GM19467 (cell line): ENCODE measurements at regions not wholly inside any gene's neighbourhood (a gene's known extent, or its start where the extent isn't known, plus 50 kb on each side); places are given as distances from the start of the nearest gene placed in this dataset.

ENCODE experiments used
- ATAC-seq: cut with Tn5 transposase; IDR thresholded peaks from one replicate; pipeline ENCODE4 v1.9.1; 2021; ENCODE audit warnings: mild to moderate bottlenecking, moderate library complexity; ENCODE audit not compliant: unreplicated experiment

DNA sequence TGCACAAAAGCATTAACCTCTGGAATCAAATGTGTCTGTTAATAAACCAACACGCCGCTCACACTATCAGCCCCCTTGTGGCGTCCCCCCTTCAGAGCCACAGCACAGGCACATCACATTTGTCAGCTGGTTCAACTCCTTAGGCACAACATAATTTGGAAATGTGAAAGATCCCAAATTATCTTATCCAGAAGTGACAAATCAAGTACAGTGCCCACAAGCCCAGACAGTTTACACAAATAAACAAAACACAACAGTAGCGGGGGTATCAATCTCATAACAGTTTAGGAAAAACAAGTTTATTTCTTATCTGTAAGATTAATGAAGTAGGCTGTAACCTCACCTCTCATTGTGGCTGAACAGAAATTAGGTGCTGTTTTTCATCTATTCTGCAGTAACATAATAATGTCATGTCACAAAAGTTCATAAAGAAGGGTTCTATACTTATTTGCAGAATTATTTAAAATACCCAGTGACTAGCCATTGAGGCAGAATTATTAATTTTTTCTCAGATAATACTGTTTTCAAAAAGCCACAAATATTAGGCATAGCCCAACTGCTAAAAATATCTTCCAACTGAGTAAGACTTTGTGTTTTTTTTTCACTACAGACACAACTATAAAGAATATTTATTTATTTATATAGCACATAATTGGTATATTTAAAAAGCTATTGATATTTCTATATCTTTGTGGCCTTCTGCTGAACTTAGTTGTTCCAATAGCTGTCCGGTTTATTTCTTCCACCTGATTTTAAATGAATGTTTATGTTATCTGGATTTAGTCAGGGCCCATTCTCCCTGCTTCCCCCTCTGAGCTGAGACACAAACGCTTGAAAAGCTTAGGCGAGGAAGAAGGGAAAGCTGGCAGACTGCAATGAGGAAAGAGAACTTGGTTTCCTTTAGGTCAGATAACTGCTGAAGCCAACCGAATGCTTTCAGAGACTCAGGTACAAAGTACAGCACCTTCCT, 214.7 kb downstream of the QDPR start:
- no peak for ATAC-seq

DNA sequence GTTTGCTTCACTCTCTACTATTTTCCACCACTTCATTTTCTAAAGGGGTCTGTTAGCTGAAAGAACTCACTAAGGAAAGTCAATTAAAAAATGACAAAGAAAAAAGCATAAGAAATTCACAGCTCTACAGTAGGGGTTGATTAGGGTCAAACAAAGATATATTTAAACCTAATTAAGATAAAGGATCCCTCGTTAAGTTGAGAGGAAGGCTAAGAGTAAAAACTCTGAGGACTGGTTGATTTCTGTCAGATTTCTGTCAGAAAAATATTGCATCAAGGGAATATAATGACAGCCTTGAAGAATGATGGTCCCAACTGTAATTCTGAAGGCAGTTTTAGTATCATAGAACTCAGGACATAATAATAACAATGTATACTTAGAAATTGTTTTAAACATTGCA, 218.0 kb downstream of the QDPR start:
- no peak for ATAC-seq

DNA sequence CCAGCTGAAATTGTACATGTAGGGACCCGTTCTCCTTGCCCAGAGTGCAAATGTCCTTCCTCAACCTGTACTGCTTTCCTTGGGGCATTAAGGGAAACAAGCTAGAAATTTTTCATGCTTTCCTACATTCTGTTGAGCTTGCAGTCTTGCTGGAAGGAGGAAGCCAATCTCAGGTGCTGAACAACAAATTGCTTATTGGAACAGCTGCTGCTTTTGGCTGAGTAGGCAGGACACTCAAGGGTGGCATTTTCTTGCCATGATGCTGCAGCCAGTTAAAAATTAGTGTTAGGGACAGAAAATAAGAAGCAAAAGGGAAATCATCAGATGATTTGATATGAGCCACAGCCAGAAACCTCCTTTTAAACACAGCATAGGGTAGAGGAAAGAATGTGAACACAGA, 223.7 kb downstream of the QDPR start:
- ATAC-seq, result no peak

DNA sequence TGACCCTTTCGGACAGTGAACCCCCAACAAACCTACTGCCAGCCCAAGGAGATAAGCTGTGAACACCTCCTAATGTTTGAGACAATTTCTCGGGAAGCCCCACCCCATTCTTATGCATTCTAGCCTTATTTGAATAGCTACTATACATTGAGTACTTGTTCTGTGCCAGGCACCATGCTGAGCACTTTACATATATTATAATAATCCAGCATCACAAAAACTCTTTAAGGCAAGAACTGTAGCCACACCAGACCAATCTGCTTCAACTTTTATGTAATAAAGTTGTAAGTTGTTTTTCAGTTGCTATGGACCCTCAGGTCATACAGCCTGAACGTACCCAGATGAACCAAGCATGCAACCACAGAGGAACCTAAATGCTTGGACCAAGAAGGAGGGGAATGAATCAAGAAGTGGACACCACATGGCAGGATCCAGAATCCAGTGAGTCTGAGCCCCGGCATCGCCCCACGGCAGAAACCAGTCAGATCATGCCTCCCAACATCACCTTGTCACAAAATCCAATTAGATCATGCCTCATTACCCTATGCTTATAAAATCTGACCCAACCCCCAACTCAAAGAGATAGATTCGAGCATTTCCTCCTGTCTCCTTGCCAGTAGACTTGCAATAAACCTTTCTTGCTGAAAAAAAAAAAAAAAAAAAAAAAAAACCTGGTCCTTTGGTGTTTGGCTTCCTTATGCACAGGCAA, 225.0 kb downstream of the QDPR start:
- no peak for ATAC-seq

DNA sequence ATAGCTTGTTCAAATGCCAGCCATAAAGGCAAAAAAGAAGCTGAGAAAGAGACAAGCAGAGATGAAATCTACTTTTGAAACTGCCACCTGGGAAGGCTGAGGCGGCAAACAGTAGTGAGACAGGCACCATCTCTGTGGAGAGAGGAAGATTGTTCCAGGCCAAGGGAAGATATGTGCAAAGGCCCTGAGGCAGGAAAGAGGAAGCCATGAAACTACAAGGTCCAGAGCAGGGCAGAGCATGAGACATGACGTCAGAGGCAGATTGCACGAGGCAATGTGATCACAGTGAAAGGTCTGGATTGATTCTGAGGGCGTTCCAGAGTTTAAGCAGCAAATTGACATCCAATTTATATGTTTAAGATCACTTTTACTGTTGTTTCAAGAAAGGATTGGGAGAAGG, 226.1 kb downstream of the QDPR start:
- ATAC-seq, result no peak

DNA sequence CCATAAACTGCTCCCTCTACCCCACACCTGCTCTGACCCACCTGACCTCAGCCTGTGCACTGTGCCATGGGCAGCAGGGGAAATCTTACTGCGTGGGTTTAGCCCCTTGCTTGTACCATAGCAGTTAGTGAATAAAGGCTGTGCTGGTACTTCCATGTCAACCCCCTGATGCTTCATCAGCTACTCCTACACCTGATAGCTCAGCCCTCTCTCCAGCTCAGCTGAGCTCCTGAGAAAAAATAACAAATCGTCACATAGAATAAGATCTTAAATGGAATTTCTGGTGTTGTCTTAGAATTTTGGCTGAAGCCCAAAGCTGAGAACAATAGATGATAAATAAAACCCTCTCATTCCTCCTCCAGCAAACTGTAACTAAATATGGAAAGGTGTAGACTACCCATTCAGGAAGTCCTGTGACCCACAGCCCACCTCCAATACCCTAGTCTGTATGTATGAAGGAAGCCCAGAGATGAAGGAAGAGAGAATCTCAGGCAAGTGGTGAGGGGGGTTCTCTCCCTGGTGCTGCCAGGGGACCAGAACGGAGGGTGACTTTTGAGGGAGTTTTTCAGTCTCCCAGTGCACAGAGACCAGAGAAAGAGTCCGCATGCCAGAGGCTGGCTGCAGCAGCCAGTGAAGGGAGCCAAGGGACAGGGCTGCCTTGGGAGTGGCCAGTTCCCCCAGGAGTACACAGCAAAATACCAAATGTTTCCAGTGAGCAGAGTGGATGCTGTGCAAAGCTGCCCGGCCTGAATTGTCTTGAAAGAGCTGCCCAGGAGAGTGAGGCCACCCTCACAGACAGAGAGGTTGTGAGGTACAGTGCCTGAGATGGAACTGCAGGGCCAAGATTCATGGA, 227.3 kb downstream of the QDPR start:
- ATAC-seq, result no peak

DNA sequence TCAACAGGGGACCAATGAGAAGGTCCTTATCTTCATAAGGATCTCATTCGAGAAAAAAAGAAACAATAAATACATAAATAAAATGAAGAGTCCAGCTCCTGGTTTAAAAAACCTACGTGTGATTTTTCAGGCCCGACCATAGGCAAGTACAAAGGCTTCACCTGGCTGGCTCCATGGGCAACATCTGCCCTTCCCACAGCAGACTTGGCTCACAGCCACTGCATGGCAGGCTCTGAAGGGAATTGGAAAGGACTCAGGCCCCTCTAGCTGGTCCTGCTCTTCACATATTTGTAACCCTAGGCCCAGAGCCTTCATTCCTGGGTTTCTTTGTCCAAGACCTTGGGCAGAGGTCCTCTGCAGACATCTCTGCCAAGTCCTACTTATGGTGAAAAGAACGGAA, 228.1 kb downstream of the QDPR start:
- no peak for ATAC-seq

DNA sequence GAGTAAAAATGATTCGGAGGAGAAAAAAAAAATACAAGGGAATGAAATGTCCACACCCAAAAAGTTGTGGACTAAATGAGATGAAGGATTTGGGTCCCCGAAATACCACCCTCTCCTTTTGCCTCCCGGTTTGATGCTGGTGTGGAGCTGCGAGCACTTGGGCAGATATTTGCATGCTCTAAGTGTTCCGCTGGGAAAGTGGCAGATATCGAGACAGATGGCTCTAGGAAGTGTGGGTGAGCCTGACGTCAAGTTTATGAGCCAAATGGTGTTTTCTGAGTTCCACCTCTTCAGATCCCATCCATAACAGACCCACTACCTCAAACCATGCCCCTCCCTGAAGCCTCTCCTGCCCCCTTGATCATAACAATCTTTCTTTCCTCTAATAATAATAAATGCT, 228.6 kb downstream of the QDPR start:
- no peak for ATAC-seq

DNA sequence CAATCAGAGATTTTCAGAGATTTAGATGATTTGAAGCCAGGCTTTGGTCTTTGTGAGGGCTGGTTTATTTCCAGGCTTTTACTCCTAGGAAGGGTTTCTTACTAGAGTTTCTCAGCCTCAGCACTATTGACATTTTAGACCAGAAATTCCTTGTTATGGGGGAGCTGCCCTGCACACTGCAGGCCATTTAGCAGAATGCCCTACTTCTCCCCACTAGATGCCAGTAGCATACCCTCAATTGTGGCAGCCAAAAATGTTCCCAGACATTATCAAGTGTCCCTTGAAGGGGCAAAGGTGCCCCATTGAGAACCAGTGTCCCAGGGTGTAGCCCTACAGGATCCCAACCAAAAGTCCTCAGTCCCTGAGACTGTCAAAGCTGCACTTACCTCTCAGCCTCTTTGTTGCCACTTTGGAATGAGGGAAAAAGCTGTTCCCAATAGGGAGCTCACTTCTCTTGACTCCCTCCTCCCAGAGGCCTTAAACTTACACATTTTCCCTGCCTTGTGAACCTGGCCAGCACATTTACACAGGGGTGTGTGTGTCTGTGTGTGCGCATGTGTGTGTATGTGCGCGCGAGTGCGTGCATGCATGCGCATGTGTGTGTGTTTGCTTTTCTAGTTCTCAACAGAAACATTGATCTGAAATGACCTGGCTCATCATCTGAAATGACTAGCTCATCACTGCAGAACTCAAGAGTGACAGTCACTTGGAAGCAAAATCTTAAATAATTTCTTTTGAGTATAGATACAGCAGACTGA, 231.4 kb downstream of the QDPR start:
- ATAC-seq, result no peak

DNA sequence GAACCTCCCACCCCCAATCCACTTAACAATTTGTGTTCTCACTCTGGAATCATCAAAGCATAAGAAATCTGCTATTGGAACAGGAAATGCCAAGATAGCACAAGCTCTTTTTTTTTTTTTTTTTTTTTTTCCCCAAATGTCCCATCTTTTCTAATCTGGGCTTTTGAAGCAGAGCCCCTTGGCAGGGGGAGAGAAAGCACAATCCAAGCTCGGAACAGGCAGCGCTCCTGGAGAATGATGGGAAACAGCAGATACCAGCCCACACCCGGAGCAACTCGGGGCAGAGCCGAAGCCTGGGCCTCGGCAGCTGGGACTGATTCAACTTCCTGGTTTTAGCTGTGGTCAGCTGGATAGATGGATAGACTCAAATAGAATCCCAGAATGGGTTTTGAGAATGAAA, 235.1 kb downstream of the QDPR start:
- no peak for ATAC-seq

DNA sequence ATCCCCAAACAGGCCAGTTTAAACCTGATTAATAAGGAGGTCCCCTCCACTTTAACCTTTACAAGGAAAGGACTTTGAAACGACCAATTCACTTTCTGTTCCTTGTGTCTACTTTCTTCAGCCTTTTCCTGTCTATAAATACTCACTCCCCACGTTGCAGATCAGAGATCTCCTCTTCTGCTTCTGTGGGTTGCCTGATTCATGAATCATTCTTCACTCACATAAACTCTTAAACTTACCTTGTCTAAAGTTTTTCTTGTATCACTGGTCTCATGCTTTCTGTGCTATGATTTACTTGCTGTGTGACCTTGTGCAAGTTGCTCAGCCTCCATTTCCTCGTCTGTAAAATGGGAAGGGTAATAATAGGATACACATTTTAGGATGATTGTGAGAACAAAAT, 236.1 kb downstream of the QDPR start:
- ATAC-seq, result no peak

DNA sequence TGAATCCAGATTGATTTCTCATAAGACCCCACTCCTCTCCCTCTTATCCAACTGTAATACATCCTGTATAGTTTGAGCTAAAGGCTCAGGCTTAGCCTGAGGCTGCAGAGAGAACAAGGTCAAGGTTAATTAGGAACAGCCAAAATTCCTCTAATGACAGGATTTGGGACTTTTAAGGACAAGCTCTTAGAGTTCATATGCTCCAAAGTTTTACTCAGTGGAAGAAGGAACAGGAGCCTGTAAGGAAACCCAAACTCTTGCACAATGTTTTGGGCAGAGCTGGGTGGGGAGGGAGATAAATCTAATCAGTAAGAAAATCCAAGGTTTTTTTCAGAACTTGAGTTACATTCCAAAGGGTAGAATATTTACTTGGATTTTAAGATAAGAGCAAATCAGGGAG, 238.8 kb downstream of the QDPR start:
- no peak for ATAC-seq

DNA sequence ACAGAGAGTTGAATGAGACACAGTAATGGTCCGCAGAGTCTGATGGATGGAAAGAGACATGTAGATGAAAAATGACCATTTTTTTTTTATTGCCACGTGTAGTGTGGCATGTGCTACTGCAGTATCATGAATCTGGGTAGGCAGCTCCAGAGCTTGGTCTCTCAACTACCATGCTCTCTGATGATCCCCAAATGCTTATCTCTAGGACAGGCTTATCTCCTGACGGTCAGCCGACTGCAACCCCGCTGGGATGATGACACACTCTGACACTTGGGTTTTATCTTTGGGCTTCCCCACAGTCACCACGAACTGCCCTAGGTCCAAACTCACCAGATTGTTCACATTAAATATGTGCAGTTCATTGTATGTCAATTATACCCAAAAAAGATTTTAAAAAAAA, 239.7 kb downstream of the QDPR start:
- no peak for ATAC-seq

DNA sequence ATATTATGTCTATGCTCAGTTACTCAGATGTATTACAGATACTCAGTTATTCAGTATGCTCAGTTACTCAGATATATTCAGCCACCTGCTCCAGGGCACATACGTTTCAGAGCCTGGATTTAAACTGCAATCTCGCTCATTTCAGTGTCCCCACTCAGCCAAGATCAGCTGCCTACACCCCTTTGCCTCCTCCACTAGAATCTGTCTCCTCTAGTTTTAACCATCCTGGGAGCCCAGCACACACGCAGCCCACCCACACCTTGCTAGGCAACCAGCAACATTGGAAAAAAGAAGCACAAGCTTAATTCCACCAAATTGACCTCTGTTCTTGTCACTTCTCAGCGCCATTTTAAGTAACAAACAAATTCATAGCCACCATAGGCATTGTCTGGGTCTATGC, 246.2 kb downstream of the QDPR start:
- ATAC-seq, result no peak

DNA sequence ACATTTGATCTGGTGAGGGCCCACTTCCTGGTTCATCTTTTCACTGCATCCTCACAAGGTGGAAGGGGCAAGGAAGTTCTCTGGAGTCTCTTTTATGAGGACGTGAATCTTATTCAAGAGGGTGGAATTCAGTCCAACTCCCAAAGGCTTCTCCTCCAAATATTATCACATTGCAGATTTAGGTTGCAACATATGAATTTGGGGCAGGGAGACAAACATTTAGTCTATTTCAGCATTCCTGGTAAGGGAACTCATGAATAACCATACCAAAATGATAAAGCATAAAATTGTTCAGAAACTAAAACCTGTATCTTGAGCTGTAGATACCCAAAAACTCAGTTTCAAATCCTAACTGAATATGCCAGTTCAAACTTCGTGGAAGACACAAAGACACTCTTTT, 246.8 kb downstream of the QDPR start:
- no peak for ATAC-seq

DNA sequence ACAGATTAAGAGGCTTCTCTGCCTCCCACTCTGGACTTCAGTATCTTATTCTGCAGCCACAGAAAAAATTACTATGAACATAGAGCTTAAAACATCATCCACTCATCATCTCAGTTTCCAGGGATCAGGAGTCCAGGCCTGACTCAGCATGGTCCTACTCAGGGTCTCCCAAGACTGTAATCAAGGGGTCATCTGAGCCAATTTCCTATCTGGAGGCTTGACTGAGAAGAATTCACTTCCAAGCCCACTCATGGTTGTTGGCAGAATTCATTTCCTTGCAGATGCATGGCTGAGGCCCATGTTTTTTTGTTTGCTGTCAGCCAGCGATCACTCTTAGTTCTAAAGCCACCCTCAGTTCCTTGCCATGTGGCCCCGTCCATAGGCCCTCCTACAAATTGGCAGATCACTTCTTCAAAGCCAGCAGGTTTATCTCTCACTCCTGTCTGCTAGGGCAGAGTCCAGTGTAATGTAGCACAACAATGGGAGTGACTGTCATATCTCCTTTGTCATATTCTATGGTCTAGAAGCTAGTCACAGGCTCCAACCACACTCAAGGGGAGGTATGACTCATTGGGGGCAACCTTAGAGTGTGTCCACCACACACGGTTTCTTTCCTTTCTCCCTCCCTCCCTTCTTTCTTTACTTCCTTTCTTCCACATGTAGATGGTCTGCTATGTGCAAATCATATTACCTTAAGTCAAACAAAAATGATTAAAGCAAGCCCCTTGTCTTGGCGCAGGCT, 251.6 kb downstream of the QDPR start:
- ATAC-seq, result no peak

DNA sequence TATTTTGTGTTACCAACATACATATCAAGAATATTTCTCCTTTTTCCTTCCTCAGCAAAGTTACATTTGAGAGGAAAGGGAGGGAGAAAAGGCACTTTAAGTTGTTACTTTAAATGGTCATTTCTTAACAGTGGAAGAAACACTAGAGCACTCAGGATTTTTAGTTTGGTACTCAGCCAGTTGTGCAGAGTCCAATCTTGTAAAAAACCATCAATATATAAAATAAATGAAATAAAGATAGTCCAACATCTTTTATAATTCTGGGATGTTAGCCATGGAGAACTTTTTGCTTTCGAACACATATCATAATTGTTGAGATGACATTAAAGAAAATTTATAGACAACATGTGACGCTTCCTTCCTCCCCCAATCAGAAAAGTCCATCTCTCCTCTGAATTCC, 253.8 kb downstream of the QDPR start:
- ATAC-seq, result no peak

DNA sequence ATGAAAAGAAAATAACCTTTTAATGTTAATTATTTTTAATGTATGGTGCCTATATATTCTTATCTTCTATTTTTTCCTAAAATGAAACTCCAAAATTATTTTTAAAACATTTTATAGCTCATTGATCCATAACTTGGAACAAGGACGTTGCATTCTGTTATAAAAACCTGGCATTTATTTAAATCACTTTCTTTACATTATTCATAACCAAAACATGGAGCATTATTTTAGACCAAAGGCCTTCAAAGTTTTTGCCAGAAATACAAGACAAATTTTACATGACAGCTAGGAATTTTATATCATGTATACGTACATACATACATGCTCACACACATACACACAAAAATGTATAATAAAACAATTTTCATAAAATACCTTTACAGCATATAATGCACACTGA, 259.8 kb downstream of the QDPR start:
- ATAC-seq, result no peak

DNA sequence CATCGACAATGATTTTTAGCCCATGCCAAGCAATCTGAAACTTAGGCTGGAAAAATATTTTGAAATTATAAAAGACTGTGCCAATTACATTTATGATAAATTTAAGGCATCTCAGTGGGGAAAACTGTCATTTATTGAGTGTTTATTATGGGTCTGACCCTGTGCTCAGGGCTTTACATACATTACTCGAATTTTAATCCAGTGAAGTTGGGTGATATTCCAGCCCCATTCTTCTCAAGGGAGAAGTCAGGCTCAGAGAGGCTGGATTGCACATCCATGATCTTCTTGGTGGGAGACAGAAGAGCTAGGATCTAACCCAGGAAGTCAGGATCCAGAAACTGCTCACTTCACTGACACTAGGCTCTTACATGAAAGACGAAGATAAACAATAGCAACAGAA, 260.8 kb downstream of the QDPR start:
- no peak for ATAC-seq

DNA sequence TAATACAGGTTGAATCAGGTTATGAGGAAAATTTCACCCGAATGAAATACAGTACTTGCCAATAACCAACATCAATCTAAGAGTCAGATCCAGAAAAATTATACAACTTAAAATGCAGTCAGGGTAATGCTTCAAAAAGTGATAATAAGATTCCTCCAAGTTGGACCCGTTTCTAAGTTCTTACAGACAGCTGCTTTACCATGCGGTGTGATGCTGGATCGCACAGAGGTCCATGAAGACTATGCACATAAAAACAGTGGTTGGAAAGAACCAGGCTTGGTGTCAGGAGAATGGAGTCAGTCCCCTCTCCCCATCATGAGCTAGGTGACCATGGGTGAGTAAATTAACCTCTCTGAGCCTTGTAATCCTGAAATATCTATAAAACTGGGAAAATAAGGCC, 261.3 kb downstream of the QDPR start:
- no peak for ATAC-seq
